Bone marrow (tissue), 2 donors: ENCODE measurements at regions not wholly inside any gene's neighbourhood (a gene's known extent, or its start where the extent isn't known, plus 50 kb on each side); places are given as distances from the start of the nearest gene placed in this dataset.
A peak's percentile ranks its signal among the peaks of the same experiment; 100 is the strongest.

Source experiments
- DNase-seq, 2 donors: peaks; one replicate each; lab custom pipeline; 2025; lab: John Stamatoyannopoulos, UW

- no peak for DNase-seq
These were observed 81.0 kb downstream of the QPCT start for GRCh38 chr2:37425408-37425807.

- DNase-seq, result no peak
These were observed 82.8 kb downstream of the QPCT start for GRCh38 chr2:37427241-37427640.

- no peak for DNase-seq
These were observed 91.9 kb downstream of the QPCT start for GRCh38 chr2:37436323-37436722.

GRCh38 chr2:37439131-37439642 is 94.8 kb downstream of the QPCT start:
- no peak for DNase-seq

- no peak for DNase-seq
These were observed 96.6 kb downstream of the QPCT start for GRCh38 chr2:37441055-37441454.

- DNase-seq, result no peak
These were observed 98.7 kb downstream of the QPCT start for GRCh38 chr2:37443082-37443481.

GRCh38 chr2:37447446-37447845 is 103.0 kb downstream of the QPCT start:
- no peak for DNase-seq

- DNase-seq, result no peak
These were observed 104.1 kb downstream of the QPCT start for GRCh38 chr2:37448342-37449120.

GRCh38 chr2:37449761-37450296 is 105.4 kb downstream of the QPCT start:
- DNase-seq, result no peak

- no peak for DNase-seq
These were observed 108.6 kb downstream of the QPCT start for GRCh38 chr2:37453027-37453426.

- DNase-seq, result no peak
These were observed 110.7 kb downstream of the QPCT start for GRCh38 chr2:37454851-37455762.

GRCh38 chr2:37456479-37456878 is 112.0 kb downstream of the QPCT start:
- peak in 1 of 2 donors; percentile 65 for DNase-seq

GRCh38 chr2:37457401-37457901 is 113.0 kb downstream of the QPCT start:
- DNase-seq, result no peak

GRCh38 chr2:37458133-37458532 is 113.7 kb downstream of the QPCT start:
- DNase-seq, result no peak

GRCh38 chr2:37459095-37459981 is 114.9 kb downstream of the QPCT start:
- no peak for DNase-seq

- DNase-seq, result no peak
These were observed 116.4 kb downstream of the QPCT start for GRCh38 chr2:37460896-37461229.

GRCh38 chr2:37464067-37464466 is 119.6 kb downstream of the QPCT start:
- DNase-seq, result peak in 1 of 2 donors; percentile 34

GRCh38 chr2:37466533-37467222 is 122.2 kb downstream of the QPCT start:
- DNase-seq, result no peak

GRCh38 chr2:37468170-37468569 is 123.7 kb downstream of the QPCT start:
- DNase-seq, result no peak

GRCh38 chr2:37469126-37469525 is 124.7 kb downstream of the QPCT start:
- DNase-seq, result no peak

- no peak for DNase-seq
These were observed 126.7 kb downstream of the QPCT start for GRCh38 chr2:37471104-37471503.
